Esophagus squamous epithelium (tissue), 4 donors: ENCODE measurements at regions not wholly inside any gene's neighbourhood (a gene's known extent, or its start where the extent isn't known, plus 50 kb on each side); places are given as distances from the start of the nearest gene placed in this dataset.

Experiments
- CTCF ChIP-seq, 6 experiments: fragments of 450-650 bp in 4 of 6; fragments of 200-600 bp in 2 of 6; sonication (generic) in 2 of 6; IDR thresholded peaks; one replicate each; pipeline ENCODE4 v1.5.1; 2016 to 2019; ENCODE audit warnings: antibody characterized with exemption in 6 of 6, mild to moderate bottlenecking in 4 of 6, moderate library complexity in 4 of 6
- POLR2A ChIP-seq, 4 donors: fragments of 450-650 bp; IDR thresholded peaks; one replicate each; pipeline ENCODE4 v1.6.1; 2017; ENCODE audit warnings: antibody characterized with exemption in 4 of 4, mild to moderate bottlenecking in 4 of 4, moderate library complexity in 3 of 4

GRCh38 chr1:201728731-201729130 lies 100.2 kb upstream of the IPO9 start:
- TF ChIP-seq CTCF (IDR thresholded peaks at IDR 0.05) (no peak), POLR2A (IDR thresholded peaks at IDR 0.05) (no peak)
